HepG2 (cell line): ENCODE measurements at regions not wholly inside any gene's neighbourhood (a gene's known extent, or its start where the extent isn't known, plus 50 kb on each side); places are given as distances from the start of the nearest gene placed in this dataset.

Source experiments
- ATAC-seq: fragments of 200-7000 bp; cut with Tn5 transposase; 3 replicates; pipeline ENCODE4 v1.9.1; 2020; ENCODE audit warnings: mild to moderate bottlenecking, moderate library complexity
- BruUV-seq: library from RNA; stranded (reverse); fragments of 400-500 nt; replicated peaks from 2 replicates; lab custom pipeline; 2021; lab: Mats Ljungman, UMichigan
- CTCF ChIA-PET: fragments of 300-600 bp; formaldehyde crosslinking; extraction: SDS; loops from one replicate; lab custom pipeline; 2021; ENCODE audit warnings: low total read pairs, inconsistent platforms, low intra/inter-chr PET ratio; lab: Yijun Ruan, JAX
- POLR2A ChIA-PET: fragments of 350-600 bp; sonication (Branson Sonifier 250); formaldehyde crosslinking; loops from one replicate; lab custom pipeline; 2020; ENCODE audit warnings: antibody characterized with exemption, inconsistent platforms; lab: Yijun Ruan, JAX
- DNase-seq: peaks from one replicate; pipeline ENCODE4 v3.0.0-alpha.2; 2015; ENCODE audit warnings: low spot score
- FAIRE-seq: peaks from 3 replicates; lab custom pipeline; 2011; peaks lifted over from hg19 to GRCh38; lab: Jason Lieb, UNC
- H2AFZ ChIP-seq: one replicate; pipeline ENCODE4 v1.6.1; 2011; ENCODE audit warnings: low read length, inconsistent platforms
- H3K27ac ChIP-seq: fragments of 300-600 bp; 3 replicates; pipeline ENCODE4 v1.8.0; 2011; ENCODE audit warnings: mixed run types, mild to moderate bottlenecking, mixed read lengths, low read length, inconsistent platforms; ENCODE audit not compliant: insufficient read depth; ENCODE audit errors: extremely low read length
- H3K27me3 ChIP-seq, 2 experiments: fragments of 200-600 bp in 1 of 2; 2 replicates in 1 of 2; 3 replicates in 1 of 2; pipeline versions ENCODE4 v1.6.0 to v1.8.0; 2011; ENCODE audit warnings: low read length in 2 of 2, mild to moderate bottlenecking in 2 of 2, moderate library complexity in 2 of 2, inconsistent platforms in 1 of 2; ENCODE audit not compliant: insufficient read depth in 2 of 2, control insufficient read depth in 1 of 2
- H3K36me3 ChIP-seq, 2 experiments: fragments of 200-600 bp in 1 of 2; replicated peaks in 1 of 2; 2 replicates in 1 of 2; 3 replicates in 1 of 2; pipeline versions ENCODE4 v1.5.1 to v1.8.0; 2011; ENCODE audit warnings: low read length in 2 of 2, inconsistent platforms in 1 of 2; ENCODE audit not compliant: insufficient read depth in 2 of 2, control insufficient read depth in 1 of 2
- H3K4me1 ChIP-seq: 2 replicates; pipeline ENCODE4 v1.5.1; 2012; ENCODE audit warnings: low read length, inconsistent platforms; ENCODE audit not compliant: insufficient read depth
- H3K4me2 ChIP-seq: 2 replicates; pipeline ENCODE4 v1.6.0; 2011; ENCODE audit warnings: low read depth, low read length, inconsistent platforms
- H3K4me3 ChIP-seq, 3 experiments: fragments of 200-600 bp in 1 of 3; sonication (generic), shearing (Covaris generic) in 1 of 3; replicated peaks in 1 of 3; 2 replicates each; pipeline ENCODE4 v1.5.1; 2011 to 2016; ENCODE audit warnings: low read length in 3 of 3, inconsistent platforms in 2 of 3, low read depth in 2 of 3, mild to moderate bottlenecking in 2 of 3, control low read depth in 1 of 3, mixed read lengths in 1 of 3; ENCODE audit not compliant: insufficient read depth in 1 of 3
- H3K79me2 ChIP-seq: one replicate; pipeline ENCODE4 v1.6.1; 2011; ENCODE audit warnings: low read length, inconsistent platforms; ENCODE audit not compliant: insufficient read depth
- H3K9ac ChIP-seq: 2 replicates; pipeline ENCODE4 v1.6.0; 2011; ENCODE audit warnings: mild to moderate bottlenecking, low read depth, low read length, inconsistent platforms; ENCODE audit not compliant: insufficient read depth
- H3K9me3 ChIP-seq: 2 replicates; pipeline ENCODE4 v1.5.1; 2012; ENCODE audit warnings: mild to moderate bottlenecking, low read length
- H4K20me1 ChIP-seq: 2 replicates; pipeline ENCODE4 v1.6.0; 2011; ENCODE audit warnings: inconsistent platforms, mild to moderate bottlenecking, low read length, moderate library complexity; ENCODE audit not compliant: insufficient read depth
- ARID5B ChIP-seq: IDR thresholded peaks from 2 replicates; pipeline ENCODE4 v1.4.0; 2020; ENCODE audit warnings: mild to moderate bottlenecking, missing genetic modification reagents
- BCL6 ChIP-seq: IDR thresholded peaks from 2 replicates; pipeline ENCODE4 v1.6.1; 2016; ENCODE audit warnings: missing genetic modification reagents, missing compliant biosample characterization
- GMEB2 ChIP-seq: IDR thresholded peaks from 2 replicates; pipeline ENCODE4 v1.6.1; 2016; ENCODE audit warnings: missing biosample characterization, missing genetic modification reagents, low read depth
- HOMEZ ChIP-seq: IDR thresholded peaks from 2 replicates; pipeline ENCODE4 v1.6.1; 2016; ENCODE audit warnings: low read depth
- HOXA3 ChIP-seq: sonication (generic); formaldehyde crosslinking; IDR thresholded peaks from 2 replicates; pipeline ENCODE4 v1.5.0; 2020; ENCODE audit warnings: missing genetic modification reagents
- JUN ChIP-seq: sonication (generic); formaldehyde crosslinking; IDR thresholded peaks from 2 replicates; pipeline ENCODE4 v1.4.0; 2020; ENCODE audit warnings: mild to moderate bottlenecking, missing genetic modification reagents
- MAFF ChIP-seq: IDR thresholded peaks from 2 replicates; pipeline ENCODE4 v1.6.1; 2011; ENCODE audit warnings: low read depth, low read length, improper control_type of control experiment
- MIER3 ChIP-seq: IDR thresholded peaks from 2 replicates; pipeline ENCODE4 v1.6.1; 2016; ENCODE audit warnings: missing compliant biosample characterization, borderline replicate concordance
- NFIB ChIP-seq: sonication (generic); formaldehyde crosslinking; IDR thresholded peaks from 2 replicates; pipeline ENCODE4 v1.9.0; 2021; ENCODE audit warnings: missing genetic modification reagents, mild to moderate bottlenecking, borderline replicate concordance
- POGZ ChIP-seq: sonication (generic); formaldehyde crosslinking; IDR thresholded peaks from 2 replicates; pipeline ENCODE4 v1.4.0; 2020; ENCODE audit warnings: mild to moderate bottlenecking, missing genetic modification reagents
- SIX1 ChIP-seq: sonication (generic); formaldehyde crosslinking; IDR thresholded peaks from 2 replicates; pipeline ENCODE4 v1.4.0; 2020; ENCODE audit warnings: missing genetic modification reagents, borderline replicate concordance
- SPEN ChIP-seq: sonication (generic); formaldehyde crosslinking; IDR thresholded peaks from 2 replicates; pipeline ENCODE4 v1.5.1; 2020; ENCODE audit warnings: low read depth, mild to moderate bottlenecking, missing genetic modification reagents
- ZNF18 ChIP-seq: sonication (generic); formaldehyde crosslinking; IDR thresholded peaks from 2 replicates; pipeline ENCODE4 v1.8.0; 2022; ENCODE audit warnings: mild to moderate bottlenecking, missing genetic modification reagents; ENCODE audit not compliant: insufficient replicate concordance
- ZNF816 ChIP-seq: sonication (generic); formaldehyde crosslinking; IDR thresholded peaks from 2 replicates; pipeline ENCODE4 v1.8.0; 2022; ENCODE audit warnings: missing genetic modification reagents, mild to moderate bottlenecking, borderline replicate concordance
- WGBS: methylation state at CpG from one replicate; pipeline ENCODE4 v1.1.6; 2017; ENCODE audit warnings: low lambda C conversion rate; 5-methylcytosine and 5-hydroxymethylcytosine counted together
- in situ Hi-C: cut with HindIII; loops from 2 replicates; pipeline ENCODE4 v1.10.0; 2017; ENCODE audit warnings: low pct_unique_long_range_greater_than_20kb; ENCODE audit not compliant: extremely low pct_ligation_motif_present
- intact Hi-C: fragments of 100-400 bp; cut with micrococcal nuclease; formaldehyde crosslinking; loops from one replicate; pipeline ENCODE4 v1.10.0; 2022; ENCODE audit not compliant: unreplicated experiment

- no peak for TF ChIP-seq HOMEZ
- TF ChIP-seq SIX1 (CRISPR knock-in tag) = no peak
- no peak for TF ChIP-seq MIER3 (CRISPR knock-in tag)
- no peak for TF ChIP-seq NFIB
- TF ChIP-seq SPEN (CRISPR knock-in tag) = no peak
- TF ChIP-seq POGZ (CRISPR knock-in tag) = no peak
- TF ChIP-seq HOXA3 (CRISPR knock-in tag) = no peak
- TF ChIP-seq MAFF = no peak
- TF ChIP-seq ZNF816 (CRISPR knock-in tag) = no peak
- no peak for TF ChIP-seq JUN
These were observed 155.8 kb upstream of the ERBB4 start (continued) for GRCh38 chr2:212694398-212694797.

- Histone ChIP-seq H2AFZ (no peak overlapping the region), H3K4me2 (no peak overlapping the region), H4K20me1 (no peaks in the 10 kb centered on the region), H3K9me3 (no peaks in the 10 kb centered on the region), H3K79me2 (no peaks in the 10 kb centered on the region), H3K27me3 (no peaks in the 10 kb centered on the region), H3K4me3 (no peak overlapping the region), H3K9ac (no peak overlapping the region), H3K27ac (no peak overlapping the region), H3K36me3 (no peaks in the 10 kb centered on the region), H3K4me1 (no peaks in the 10 kb centered on the region)
- no TSS peak for BruUV-seq
- ATAC-seq = no peak
- intact Hi-C loops (no loop called here), in situ Hi-C loops (no loop called here)
- FAIRE-seq = no peak
- DNase-seq = no peak
- 2% methylated on average over 3 of the region's 3 CpGs for WGBS
- ChIA-PET POLR2A (no interaction called here), CTCF (no interaction called here)
- TF ChIP-seq BCL6 (CRISPR knock-in tag) (no peak), ZNF18 (CRISPR knock-in tag) (no peak), ARID5B (CRISPR knock-in tag) (no peak), GMEB2 (CRISPR knock-in tag) (no peak)
These were observed 153.9 kb upstream of the ERBB4 start for GRCh38 chr2:212692466-212692865.
